ENCODE measurements at regions not wholly inside any gene's neighbourhood (a gene's known extent, or its start where the extent isn't known, plus 50 kb on each side); places are given as distances from the start of the nearest gene placed in this dataset.
"Not testable (repeated sequence)": the region's sequence is repeated elsewhere in the genome, so short reads cannot be mapped to it uniquely, and the experiment has no call there.

- no peaks in the 10 kb centered on the region for H3K4me1 ChIP-seq
- no peak overlapping the region for H3K27ac ChIP-seq
- peak overlapping the region; percentile 32; the same call in 1 of the 2 replicates for H3K4me3 ChIP-seq
- H3K9me3 ChIP-seq (replicated peaks): no peaks in the 10 kb centered on the region
- no peaks in the 10 kb centered on the region for H3K36me3 ChIP-seq
- no peaks in the 10 kb centered on the region for H3K27me3 ChIP-seq
- peak; percentile 19 to 38 for DNase-seq
Measured at GRCh38 chr10:55631071-55631654, 729.9 kb downstream of the ZWINT start.

GRCh38 chr10:55630491-55631056 lies 730.5 kb downstream of the ZWINT start:
- no peak for DNase-seq
- H3K27ac ChIP-seq: no peak overlapping the region
- H3K9me3 ChIP-seq (replicated peaks): no peaks in the 10 kb centered on the region
- no peaks in the 10 kb centered on the region for H3K4me1 ChIP-seq
- no peaks in the 10 kb centered on the region for H3K27me3 ChIP-seq
- no peaks in the 10 kb centered on the region for H3K36me3 ChIP-seq
- H3K4me3 ChIP-seq: peak overlapping the region; percentile 32; the same call in 1 of the 2 replicates

- no peaks in the 10 kb centered on the region for H3K36me3 ChIP-seq
- no peak overlapping the region for H3K27ac ChIP-seq
- no peak overlapping the region for H3K4me3 ChIP-seq
- no peaks in the 10 kb centered on the region for H3K27me3 ChIP-seq
- DNase-seq: no peak
- H3K9me3 ChIP-seq (replicated peaks): no peaks in the 10 kb centered on the region
- no peaks in the 10 kb centered on the region for H3K4me1 ChIP-seq
Measured at GRCh38 chr10:55629793-55630490, 731.1 kb downstream of the ZWINT start.

GRCh38 chr10:55628260-55628701 lies 732.8 kb downstream of the ZWINT start:
- Histone ChIP-seq H3K4me3 (no peak overlapping the region), H3K4me1 (no peaks in the 10 kb centered on the region), H3K27me3 (no peaks in the 10 kb centered on the region), H3K36me3 (no peaks in the 10 kb centered on the region), H3K27ac (no peak overlapping the region), H3K9me3 (replicated peaks) (no peaks in the 10 kb centered on the region)
- no peak for DNase-seq

GRCh38 chr10:55627501-55628051 lies 733.5 kb downstream of the ZWINT start:
- Histone ChIP-seq H3K9me3 (replicated peaks) (no peaks in the 10 kb centered on the region), H3K36me3 (no peaks in the 10 kb centered on the region), H3K4me3 (no peak overlapping the region), H3K27me3 (no peaks in the 10 kb centered on the region), H3K27ac (no peak overlapping the region), H3K4me1 (no peaks in the 10 kb centered on the region)
- DNase-seq: no peak

- not testable (repeated sequence) for DNase-seq; H3K9me3 ChIP-seq (replicated peaks); H3K4me1 ChIP-seq; H3K36me3 ChIP-seq; H3K4me3 ChIP-seq; H3K27ac ChIP-seq; H3K27me3 ChIP-seq
Measured at GRCh38 chr10:55601690-55602478, 759.2 kb downstream of the ZWINT start.

- H3K27me3 ChIP-seq: no peaks in the 10 kb centered on the region
- no peaks in the 10 kb centered on the region for H3K9me3 ChIP-seq (replicated peaks)
- no peaks in the 10 kb centered on the region for H3K36me3 ChIP-seq
- no peak overlapping the region for H3K4me3 ChIP-seq
- H3K4me1 ChIP-seq: no peaks in the 10 kb centered on the region
- H3K27ac ChIP-seq: no peak overlapping the region
- no peak for DNase-seq
Measured at GRCh38 chr10:55551603-55552002, 750.6 kb upstream of the PCDH15 start.

- Histone ChIP-seq H3K27me3 (no peaks in the 10 kb centered on the region), H3K36me3 (no peaks in the 10 kb centered on the region), H3K9me3 (replicated peaks) (no peaks in the 10 kb centered on the region), H3K4me3 (no peak overlapping the region), H3K4me1 (no peaks in the 10 kb centered on the region), H3K27ac (no peak overlapping the region)
- peak in 1 of 2 experiments; percentile 1 for DNase-seq
Measured at GRCh38 chr10:55550236-55550635, 749.2 kb upstream of the PCDH15 start.

GRCh38 chr10:55537497-55537896 lies 736.5 kb upstream of the PCDH15 start:
- not testable (repeated sequence) for H3K36me3 ChIP-seq, H3K4me3 ChIP-seq

GRCh38 chr10:55519264-55519663 lies 718.2 kb upstream of the PCDH15 start:
- Histone ChIP-seq H3K4me3 (no peak overlapping the region), H3K27me3 (no peaks in the 10 kb centered on the region), H3K9me3 (replicated peaks) (no peaks in the 10 kb centered on the region), H3K36me3 (no peaks in the 10 kb centered on the region), H3K27ac (no peak overlapping the region), H3K4me1 (no peaks in the 10 kb centered on the region)
- no peak for DNase-seq

More at GRCh38 chr10:55537497-55537896, 736.5 kb upstream of the PCDH15 start:
- DNase-seq; H3K9me3 ChIP-seq (replicated peaks); H3K27me3 ChIP-seq; H3K4me1 ChIP-seq; H3K27ac ChIP-seq: not testable (repeated sequence)

- H3K4me1 ChIP-seq, H3K4me3 ChIP-seq, H3K36me3 ChIP-seq: not testable (repeated sequence)
Measured at GRCh38 chr10:55518416-55518815, 717.4 kb upstream of the PCDH15 start.

GRCh38 chr10:55509168-55509567 lies 708.1 kb upstream of the PCDH15 start:
- Histone ChIP-seq H3K27ac (no peak overlapping the region), H3K4me3 (no peak overlapping the region), H3K4me1 (no peaks in the 10 kb centered on the region), H3K36me3 (no peaks in the 10 kb centered on the region), H3K9me3 (replicated peaks) (no peaks in the 10 kb centered on the region), H3K27me3 (no peaks in the 10 kb centered on the region)
- DNase-seq: no peak

More at GRCh38 chr10:55518416-55518815, 717.4 kb upstream of the PCDH15 start:
- not testable (repeated sequence) for H3K27ac ChIP-seq; H3K27me3 ChIP-seq; H3K9me3 ChIP-seq (replicated peaks)
- DNase-seq: peak; percentile 1 to 15

- Histone ChIP-seq H3K27ac (no peak overlapping the region), H3K36me3 (no peaks in the 10 kb centered on the region), H3K4me1 (no peaks in the 10 kb centered on the region), H3K27me3 (no peaks in the 10 kb centered on the region), H3K4me3 (no peak overlapping the region), H3K9me3 (replicated peaks) (no peaks in the 10 kb centered on the region)
- DNase-seq: peak; percentile 8 to 43
Measured at GRCh38 chr10:55500931-55501559, 700.0 kb upstream of the PCDH15 start.

- H3K27me3 ChIP-seq: no peaks in the 10 kb centered on the region
- H3K4me3 ChIP-seq: no peak overlapping the region
- H3K36me3 ChIP-seq: no peaks in the 10 kb centered on the region
- no peak overlapping the region for H3K27ac ChIP-seq
- H3K4me1 ChIP-seq: no peaks in the 10 kb centered on the region
- H3K9me3 ChIP-seq (replicated peaks): no peaks in the 10 kb centered on the region
- DNase-seq: no peak
Measured at GRCh38 chr10:55497893-55498499, 697.0 kb upstream of the PCDH15 start.

Data from SJCRH30 (cell line).